ENCODE measurements at regions not wholly inside any gene's neighbourhood (a gene's known extent, or its start where the extent isn't known, plus 50 kb on each side); places are given as distances from the start of the nearest gene placed in this dataset.

- DNase-seq = no peak
Observed at GRCh38 chr21:26653430-26653829, 80.3 kb upstream of the CYYR1 start.

GRCh38 chr21:26652854-26653253 lies 79.8 kb upstream of the CYYR1 start:
- no peak for DNase-seq

GRCh38 chr21:26641062-26641461 lies 68.0 kb upstream of the CYYR1 start:
- DNase-seq = no peak

- no peak for DNase-seq
Observed at GRCh38 chr21:26637201-26637745, 64.2 kb upstream of the CYYR1 start.

GRCh38 chr21:26635681-26636080 lies 62.6 kb upstream of the CYYR1 start:
- no peak for DNase-seq

GRCh38 chr21:26632691-26633090 lies 59.6 kb upstream of the CYYR1 start:
- no peak for DNase-seq

- no peak for DNase-seq
Observed at GRCh38 chr21:26626187-26626586, 53.1 kb upstream of the CYYR1 start.

GRCh38 chr21:26624983-26625519 lies 52.0 kb upstream of the CYYR1 start:
- DNase-seq = no peak

All from occipital lobe (tissue), 1 donor.